ENCODE measurements at regions not wholly inside any gene's neighbourhood (a gene's known extent, or its start where the extent isn't known, plus 50 kb on each side); places are given as distances from the start of the nearest gene placed in this dataset.

DNA sequence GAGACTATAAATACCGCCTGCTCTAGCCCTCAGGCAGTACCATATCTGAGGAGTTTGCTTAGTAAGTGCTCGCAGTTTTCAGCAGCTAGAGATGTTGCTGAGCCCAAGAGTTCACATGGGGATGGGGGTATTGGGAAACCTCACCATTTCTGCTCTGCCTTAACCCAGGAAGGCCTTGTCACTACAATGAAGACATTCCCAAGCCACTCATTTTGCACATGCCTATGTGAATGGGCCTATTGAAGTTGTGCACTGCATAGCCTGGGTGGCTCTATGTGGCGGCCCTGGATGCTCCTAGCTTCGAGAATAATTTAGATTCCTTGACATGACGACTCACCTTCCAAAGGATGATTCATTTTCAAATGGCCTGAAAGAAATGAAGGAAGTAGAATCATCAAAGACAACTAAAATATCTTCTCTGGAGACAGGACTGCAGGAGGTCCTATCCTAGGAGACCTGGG is 163.4 kb downstream of the ADAMTS15 start:
- TF ChIP-seq, protein P1, sequence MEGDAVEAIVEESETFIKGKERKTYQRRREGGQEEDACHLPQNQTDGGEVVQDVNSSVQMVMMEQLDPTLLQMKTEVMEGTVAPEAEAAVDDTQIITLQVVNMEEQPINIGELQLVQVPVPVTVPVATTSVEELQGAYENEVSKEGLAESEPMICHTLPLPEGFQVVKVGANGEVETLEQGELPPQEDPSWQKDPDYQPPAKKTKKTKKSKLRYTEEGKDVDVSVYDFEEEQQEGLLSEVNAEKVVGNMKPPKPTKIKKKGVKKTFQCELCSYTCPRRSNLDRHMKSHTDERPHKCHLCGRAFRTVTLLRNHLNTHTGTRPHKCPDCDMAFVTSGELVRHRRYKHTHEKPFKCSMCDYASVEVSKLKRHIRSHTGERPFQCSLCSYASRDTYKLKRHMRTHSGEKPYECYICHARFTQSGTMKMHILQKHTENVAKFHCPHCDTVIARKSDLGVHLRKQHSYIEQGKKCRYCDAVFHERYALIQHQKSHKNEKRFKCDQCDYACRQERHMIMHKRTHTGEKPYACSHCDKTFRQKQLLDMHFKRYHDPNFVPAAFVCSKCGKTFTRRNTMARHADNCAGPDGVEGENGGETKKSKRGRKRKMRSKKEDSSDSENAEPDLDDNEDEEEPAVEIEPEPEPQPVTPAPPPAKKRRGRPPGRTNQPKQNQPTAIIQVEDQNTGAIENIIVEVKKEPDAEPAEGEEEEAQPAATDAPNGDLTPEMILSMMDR (IDR thresholded peaks at IDR 0.05) = no peak
- no peak for TF ChIP-seq POLR2A (IDR thresholded peaks at IDR 0.05)
